ENCODE measurements at regions not wholly inside any gene's neighbourhood (a gene's known extent, or its start where the extent isn't known, plus 50 kb on each side); places are given as distances from the start of the nearest gene placed in this dataset.

DNA sequence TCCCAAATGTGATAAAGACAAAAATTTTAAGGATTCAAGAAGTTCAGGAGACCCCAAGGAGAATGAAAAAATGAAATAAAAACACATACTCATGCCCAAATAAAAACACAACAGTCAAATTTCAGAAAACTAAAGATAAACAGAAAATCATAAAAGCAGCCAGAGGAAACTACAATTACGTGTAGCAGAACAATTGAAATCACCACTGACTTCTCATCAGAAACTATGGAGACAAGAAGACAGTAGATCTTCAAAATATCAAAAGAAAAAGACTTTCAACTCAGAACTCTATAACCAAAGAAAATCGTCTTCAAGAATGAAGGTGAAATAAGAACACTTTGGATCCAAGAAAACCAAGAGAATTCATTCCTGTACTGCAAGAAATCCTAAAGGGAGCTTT lies 54.9 kb downstream of the DIO3 start:
- no peaks in the 10 kb centered on the region for H4K20me1 ChIP-seq (ENCODE audit: insufficient read depth, low read length)
- H2AFZ ChIP-seq (ENCODE audit: low read length): no peak overlapping the region
- ChIA-PET CTCF (ENCODE audit: unreplicated experiment) (no interaction called here), POLR2A (no interaction called here)
- H3K4me1 ChIP-seq (ENCODE audit: insufficient read depth, low read length, poor library complexity, severe bottlenecking): no peaks in the 10 kb centered on the region
- no peak overlapping the region for H3K27ac ChIP-seq (ENCODE audit: low read depth, low read length, poor library complexity, severe bottlenecking)
- intact Hi-C loops (cut with micrococcal nuclease; ENCODE audit: unreplicated experiment): no loop called here
- H3K4me2 ChIP-seq (ENCODE audit: low read length): no peak overlapping the region
- H3K9me2 ChIP-seq (ENCODE audit: insufficient read depth, low read length): no peaks in the 10 kb centered on the region
- H3K4me3 ChIP-seq (ENCODE audit: low read depth, low read length, poor library complexity, severe bottlenecking): no peak overlapping the region
- TF ChIP-seq CTCF (conservative IDR thresholded peaks at IDR 0.05; ENCODE audit: low read length) (no peak), EZH2phosphoT487 (IDR thresholded peaks at IDR 0.05; ENCODE audit: borderline replicate concordance, low read depth, low read length) (no peak)
- no TSS peak for BruUV-seq (replicated peaks)
- no peaks in the 10 kb centered on the region for H3K36me3 ChIP-seq (ENCODE audit: insufficient read depth, low read length)
- H3K9me3 ChIP-seq (ENCODE audit: low read length): 0 out of 2 replicates have a peak, but pooled peaks cover 4% of the 10 kb centered on the region
- DNase-seq (ENCODE audit: low spot score): no peak
- H3K79me2 ChIP-seq (ENCODE audit: insufficient read depth, low read depth, low read length): no peaks in the 10 kb centered on the region

DNA sequence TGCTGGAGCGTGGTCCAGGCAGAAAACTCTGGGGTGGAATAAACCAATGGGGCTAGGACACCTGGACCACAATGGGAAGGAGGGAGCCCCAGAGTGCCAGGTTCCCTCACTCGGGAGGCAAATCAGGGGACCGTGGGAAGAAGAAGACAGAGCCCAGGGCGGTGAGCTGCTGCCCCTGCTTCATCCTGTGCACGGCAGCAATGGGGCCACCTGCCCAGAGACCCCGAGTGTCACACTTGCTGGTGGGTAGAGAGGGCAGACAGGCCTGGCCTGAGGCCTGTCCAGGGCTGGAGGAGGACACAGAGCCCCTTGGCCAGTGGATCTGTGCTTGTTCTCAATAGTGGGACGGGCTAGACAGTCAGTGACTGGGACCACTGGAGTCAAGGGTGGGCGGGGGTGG lies 58.2 kb downstream of the DIO3 start:
- no peak for DNase-seq (ENCODE audit: low spot score)
- TF ChIP-seq EZH2phosphoT487 (IDR thresholded peaks at IDR 0.05; ENCODE audit: borderline replicate concordance, low read depth, low read length): no peak
- TF ChIP-seq CTCF (conservative IDR thresholded peaks at IDR 0.05; ENCODE audit: low read length): no peak
- Histone ChIP-seq H3K9me3 (ENCODE audit: low read length) (0 out of 2 replicates have a peak, but pooled peaks cover 4% of the 10 kb centered on the region), H3K4me1 (ENCODE audit: insufficient read depth, low read length, poor library complexity, severe bottlenecking) (no peaks in the 10 kb centered on the region), H2AFZ (ENCODE audit: low read length) (no peak overlapping the region), H3K4me2 (ENCODE audit: low read length) (no peak overlapping the region), H3K9me2 (ENCODE audit: insufficient read depth, low read length) (no peaks in the 10 kb centered on the region), H3K36me3 (ENCODE audit: insufficient read depth, low read length) (no peaks in the 10 kb centered on the region), H3K4me3 (ENCODE audit: low read depth, low read length, poor library complexity, severe bottlenecking) (no peak overlapping the region), H4K20me1 (ENCODE audit: insufficient read depth, low read length) (no peaks in the 10 kb centered on the region), H3K79me2 (ENCODE audit: insufficient read depth, low read depth, low read length) (no peaks in the 10 kb centered on the region), H3K27ac (ENCODE audit: low read depth, low read length, poor library complexity, severe bottlenecking) (no peak overlapping the region)
- intact Hi-C loops (cut with micrococcal nuclease; ENCODE audit: unreplicated experiment): no loop called here
- POLR2A ChIA-PET: no interaction called here
- BruUV-seq (replicated peaks): no TSS peak
- CTCF ChIA-PET (ENCODE audit: unreplicated experiment): no interaction called here

DNA sequence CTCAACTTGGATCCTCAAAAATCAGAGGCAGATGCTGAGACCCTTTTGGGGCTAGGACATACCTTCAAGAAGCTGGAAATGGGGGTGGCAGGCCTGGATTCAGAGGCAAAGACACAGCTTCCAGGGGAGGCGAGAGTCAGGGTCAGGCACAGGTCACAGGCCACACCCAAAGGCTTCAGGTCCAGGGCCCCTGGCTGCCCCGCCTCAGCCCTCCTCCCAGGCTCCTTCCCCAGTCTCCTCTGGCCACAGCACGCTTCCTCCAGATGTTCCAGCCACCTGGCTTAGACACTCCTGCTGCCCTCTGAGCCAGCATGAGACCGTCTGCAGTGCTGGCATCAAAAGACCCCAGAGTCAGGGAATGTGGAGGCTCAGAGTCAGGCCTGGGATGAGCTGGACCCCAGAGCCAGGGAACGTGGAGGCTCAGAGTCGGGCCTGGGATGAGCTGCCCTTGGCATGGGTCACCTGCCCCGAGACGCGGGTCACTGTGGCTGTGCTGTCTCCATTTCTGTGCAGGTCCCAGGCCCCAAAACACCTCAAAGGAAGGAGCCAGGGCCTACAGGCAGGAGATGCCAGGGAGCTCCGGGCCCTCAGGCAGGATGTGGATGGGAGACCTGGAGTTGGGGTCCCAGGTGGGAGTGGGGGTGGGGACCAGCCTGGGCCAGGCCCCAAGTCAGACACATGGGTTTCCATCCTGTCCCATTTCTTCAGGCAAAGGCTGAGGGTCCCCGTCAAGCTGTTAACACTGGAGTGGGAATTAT lies 58.9 kb downstream of the DIO3 start:
- no peaks in the 10 kb centered on the region for H4K20me1 ChIP-seq (ENCODE audit: insufficient read depth, low read length)
- 0 out of 2 replicates have a peak, but pooled peaks cover 4% of the 10 kb centered on the region for H3K9me3 ChIP-seq (ENCODE audit: low read length)
- H3K79me2 ChIP-seq (ENCODE audit: insufficient read depth, low read depth, low read length): no peaks in the 10 kb centered on the region
- TF ChIP-seq EZH2phosphoT487 (IDR thresholded peaks at IDR 0.05; ENCODE audit: borderline replicate concordance, low read depth, low read length): no peak
- no peak for TF ChIP-seq CTCF (conservative IDR thresholded peaks at IDR 0.05; ENCODE audit: low read length)
- ChIA-PET CTCF (ENCODE audit: unreplicated experiment) (no interaction called here), POLR2A (no interaction called here)
- H2AFZ ChIP-seq (ENCODE audit: low read length): no peak overlapping the region
- no TSS peak for BruUV-seq (replicated peaks)
- H3K4me3 ChIP-seq (ENCODE audit: low read depth, low read length, poor library complexity, severe bottlenecking): no peak overlapping the region
- no peaks in the 10 kb centered on the region for H3K36me3 ChIP-seq (ENCODE audit: insufficient read depth, low read length)
- intact Hi-C loops (cut with micrococcal nuclease; ENCODE audit: unreplicated experiment): no loop called here
- H3K4me2 ChIP-seq (ENCODE audit: low read length): no peak overlapping the region
- DNase-seq (ENCODE audit: low spot score): no peak
- no peak overlapping the region for H3K27ac ChIP-seq (ENCODE audit: low read depth, low read length, poor library complexity, severe bottlenecking)
- no peaks in the 10 kb centered on the region for H3K4me1 ChIP-seq (ENCODE audit: insufficient read depth, low read length, poor library complexity, severe bottlenecking)
- H3K9me2 ChIP-seq (ENCODE audit: insufficient read depth, low read length): no peaks in the 10 kb centered on the region

All from OCI-LY7 (cell line).